HEK293 (cell line): ENCODE measurements at regions not wholly inside any gene's neighbourhood (a gene's known extent, or its start where the extent isn't known, plus 50 kb on each side); places are given as distances from the start of the nearest gene placed in this dataset.

ENCODE experiments used
- ZNF302 ChIP-seq: fragments of 450-650 bp; formaldehyde crosslinking; IDR thresholded peaks from 2 replicates; pipeline ENCODE4 v1.5.1; 2016; ENCODE audit warnings: missing biosample characterization, missing genetic modification characterization, low read depth
- ZNF670 ChIP-seq: fragments of 450-650 bp; formaldehyde crosslinking; IDR thresholded peaks from 2 replicates; pipeline ENCODE4 v1.5.1; 2016; ENCODE audit warnings: missing biosample characterization, missing genetic modification characterization, low read depth
- TF ChIP-seq, protein P1 (sequence below): fragments of 450-650 bp; formaldehyde crosslinking; IDR thresholded peaks from 2 replicates; pipeline ENCODE4 v1.5.1; 2016; ENCODE audit warnings: missing biosample characterization, missing genetic modification characterization

DNA sequence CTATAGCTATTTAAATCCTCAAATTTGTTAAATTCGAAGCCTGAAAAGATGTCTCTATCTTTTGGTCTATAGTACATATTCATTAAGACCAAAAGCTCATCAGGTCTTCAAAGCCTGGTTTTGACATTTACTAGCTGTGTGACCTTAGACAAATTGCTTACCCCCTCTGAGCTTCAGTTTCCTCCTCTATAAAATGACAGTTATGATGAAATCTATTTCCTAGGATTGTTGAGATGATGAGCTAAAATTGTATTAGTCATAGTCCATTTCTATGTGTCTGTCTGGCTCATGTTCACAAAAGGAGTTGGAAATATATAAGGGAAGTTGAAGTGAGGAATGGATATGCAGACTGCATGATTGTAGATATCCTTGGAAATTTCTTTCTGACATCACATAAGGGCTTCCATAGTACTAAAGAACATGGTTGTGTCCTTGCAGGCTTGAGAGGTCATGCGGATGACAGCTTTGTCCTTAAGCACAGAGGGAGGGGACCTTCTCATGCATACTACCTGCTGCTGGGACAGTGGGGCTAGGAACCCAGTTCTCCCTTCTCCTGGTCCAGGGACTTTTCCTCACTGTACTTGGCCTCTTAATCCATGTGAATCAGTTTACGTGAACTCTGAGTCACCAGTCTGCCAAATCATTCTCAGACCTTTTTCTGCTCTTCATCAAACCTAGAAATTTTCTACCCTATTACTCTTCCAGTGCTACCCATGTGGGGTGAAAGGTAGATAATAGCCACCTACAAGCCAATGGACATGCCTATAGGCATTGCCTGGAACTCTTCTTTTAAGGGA is 487.5 kb upstream of the SALL1 start:
- TF ChIP-seq, protein P1, sequence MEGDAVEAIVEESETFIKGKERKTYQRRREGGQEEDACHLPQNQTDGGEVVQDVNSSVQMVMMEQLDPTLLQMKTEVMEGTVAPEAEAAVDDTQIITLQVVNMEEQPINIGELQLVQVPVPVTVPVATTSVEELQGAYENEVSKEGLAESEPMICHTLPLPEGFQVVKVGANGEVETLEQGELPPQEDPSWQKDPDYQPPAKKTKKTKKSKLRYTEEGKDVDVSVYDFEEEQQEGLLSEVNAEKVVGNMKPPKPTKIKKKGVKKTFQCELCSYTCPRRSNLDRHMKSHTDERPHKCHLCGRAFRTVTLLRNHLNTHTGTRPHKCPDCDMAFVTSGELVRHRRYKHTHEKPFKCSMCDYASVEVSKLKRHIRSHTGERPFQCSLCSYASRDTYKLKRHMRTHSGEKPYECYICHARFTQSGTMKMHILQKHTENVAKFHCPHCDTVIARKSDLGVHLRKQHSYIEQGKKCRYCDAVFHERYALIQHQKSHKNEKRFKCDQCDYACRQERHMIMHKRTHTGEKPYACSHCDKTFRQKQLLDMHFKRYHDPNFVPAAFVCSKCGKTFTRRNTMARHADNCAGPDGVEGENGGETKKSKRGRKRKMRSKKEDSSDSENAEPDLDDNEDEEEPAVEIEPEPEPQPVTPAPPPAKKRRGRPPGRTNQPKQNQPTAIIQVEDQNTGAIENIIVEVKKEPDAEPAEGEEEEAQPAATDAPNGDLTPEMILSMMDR (tag by site-specific recombination): no peak
- TF ChIP-seq ZNF670 (tag by site-specific recombination): no peak
- TF ChIP-seq ZNF302 (tag by site-specific recombination): no peak
